ENCODE measurements at regions not wholly inside any gene's neighbourhood (a gene's known extent, or its start where the extent isn't known, plus 50 kb on each side); places are given as distances from the start of the nearest gene placed in this dataset.

DNA sequence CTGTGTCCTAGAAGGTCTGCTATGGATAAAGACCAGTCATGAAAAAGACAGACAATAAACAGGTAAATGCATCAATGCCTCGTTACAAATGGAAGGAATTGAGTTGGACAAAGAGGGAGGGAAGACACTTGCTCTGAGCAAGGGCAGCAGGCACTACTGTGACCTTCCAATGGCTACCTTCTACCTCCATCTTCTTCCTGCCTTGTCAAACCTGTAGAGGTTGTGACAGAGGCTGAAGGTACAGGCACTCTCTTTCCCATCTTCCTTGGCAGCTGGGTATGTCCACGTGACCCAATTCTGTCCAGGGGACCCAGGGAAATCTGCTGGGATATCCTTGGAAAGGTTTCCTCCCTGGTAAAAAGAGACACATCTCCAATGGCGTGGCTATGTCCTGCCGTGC lies 274.8 kb downstream of the TFAP2C start:
- TF ChIP-seq, protein P1, sequence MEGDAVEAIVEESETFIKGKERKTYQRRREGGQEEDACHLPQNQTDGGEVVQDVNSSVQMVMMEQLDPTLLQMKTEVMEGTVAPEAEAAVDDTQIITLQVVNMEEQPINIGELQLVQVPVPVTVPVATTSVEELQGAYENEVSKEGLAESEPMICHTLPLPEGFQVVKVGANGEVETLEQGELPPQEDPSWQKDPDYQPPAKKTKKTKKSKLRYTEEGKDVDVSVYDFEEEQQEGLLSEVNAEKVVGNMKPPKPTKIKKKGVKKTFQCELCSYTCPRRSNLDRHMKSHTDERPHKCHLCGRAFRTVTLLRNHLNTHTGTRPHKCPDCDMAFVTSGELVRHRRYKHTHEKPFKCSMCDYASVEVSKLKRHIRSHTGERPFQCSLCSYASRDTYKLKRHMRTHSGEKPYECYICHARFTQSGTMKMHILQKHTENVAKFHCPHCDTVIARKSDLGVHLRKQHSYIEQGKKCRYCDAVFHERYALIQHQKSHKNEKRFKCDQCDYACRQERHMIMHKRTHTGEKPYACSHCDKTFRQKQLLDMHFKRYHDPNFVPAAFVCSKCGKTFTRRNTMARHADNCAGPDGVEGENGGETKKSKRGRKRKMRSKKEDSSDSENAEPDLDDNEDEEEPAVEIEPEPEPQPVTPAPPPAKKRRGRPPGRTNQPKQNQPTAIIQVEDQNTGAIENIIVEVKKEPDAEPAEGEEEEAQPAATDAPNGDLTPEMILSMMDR (IDR thresholded peaks at IDR 0.05; ENCODE audit: low read depth, low read length, poor library complexity, severe bottlenecking), result no peak
- TF ChIP-seq EZH2phosphoT487 (IDR thresholded peaks at IDR 0.05; ENCODE audit: borderline replicate concordance, low read length), result no peak
